ENCODE measurements at regions not wholly inside any gene's neighbourhood (a gene's known extent, or its start where the extent isn't known, plus 50 kb on each side); places are given as distances from the start of the nearest gene placed in this dataset.
"Not testable (repeated sequence)": the region's sequence is repeated elsewhere in the genome, so short reads cannot be mapped to it uniquely, and the experiment has no call there.

GRCh38 chr9:95572381-95573151, 55.8 kb upstream of the PTCH1 start:
- no peak for DNase-seq

GRCh38 chr9:95570646-95571045, 53.9 kb upstream of the PTCH1 start:
- no peak for DNase-seq

GRCh38 chr9:95570150-95570549, 53.4 kb upstream of the PTCH1 start:
- no peak for DNase-seq

GRCh38 chr9:95568735-95569134, 52.0 kb upstream of the PTCH1 start:
- DNase-seq: not testable (repeated sequence)
